ENCODE measurements at regions not wholly inside any gene's neighbourhood (a gene's known extent, or its start where the extent isn't known, plus 50 kb on each side); places are given as distances from the start of the nearest gene placed in this dataset.

GRCh38 chr5:8290721-8291120 lies 421.8 kb downstream of the MTRR start:
- Histone ChIP-seq H3K4me3 (ENCODE audit: low read depth in 1 of 2, low read length in 2 of 2) (no peak overlapping the region), H3K9me3 (ENCODE audit: control insufficient read depth in 2 of 2, insufficient read depth in 1 of 2, low read depth in 1 of 2, low read length in 1 of 2) (peaks cover 0 to 3% of the 10 kb centered on the region in 2 donors), H3K27me3 (ENCODE audit: control insufficient read depth in 1 of 2, insufficient read depth in 2 of 2, low read length in 2 of 2) (no peaks in the 10 kb centered on the region), H3K4me1 (ENCODE audit: control insufficient read depth in 2 of 2, insufficient read depth in 2 of 2, low read length in 1 of 2) (no peaks in the 10 kb centered on the region), H3K36me3 (ENCODE audit: control insufficient read depth in 2 of 2, insufficient read depth in 2 of 2, low read length in 1 of 2) (no peaks in the 10 kb centered on the region), H3K27ac (ENCODE audit: low read depth in 2 of 2, low read length in 1 of 2) (no peak overlapping the region)
- 82 to 87% methylated on average over 2 of the region's 2 CpGs for WGBS, 2 donors

DNA sequence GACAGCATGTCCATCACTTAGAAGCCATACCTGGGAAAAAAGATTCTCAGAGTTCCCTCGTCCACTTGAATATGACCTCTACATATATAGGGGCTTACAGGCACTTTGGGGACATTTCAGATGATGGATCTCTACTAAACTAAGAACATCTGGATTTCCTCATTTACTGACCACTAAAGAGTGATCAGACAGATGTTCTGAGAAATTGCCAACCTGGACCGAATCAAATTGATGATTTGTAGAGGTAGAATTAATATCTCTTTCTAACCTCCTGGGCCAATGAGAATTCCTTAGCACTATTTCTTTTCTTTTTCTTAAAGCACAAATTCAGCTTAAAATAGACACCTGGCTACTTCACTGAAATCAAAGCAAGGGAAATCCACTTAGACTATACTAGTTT lies 422.7 kb downstream of the MTRR start:
- H3K9me3 ChIP-seq (ENCODE audit: control insufficient read depth in 2 of 2, insufficient read depth in 1 of 2, low read depth in 1 of 2, low read length in 1 of 2), result peaks cover 0 to 3% of the 10 kb centered on the region in 2 donors
- H3K4me3 ChIP-seq (ENCODE audit: low read depth in 1 of 2, low read length in 2 of 2), result no peak overlapping the region
- WGBS, 2 donors, result 83 to 84% methylated on average over 2 of the region's 2 CpGs
- no peaks in the 10 kb centered on the region for H3K27me3 ChIP-seq (ENCODE audit: control insufficient read depth in 1 of 2, insufficient read depth in 2 of 2, low read length in 2 of 2)
- H3K4me1 ChIP-seq (ENCODE audit: control insufficient read depth in 2 of 2, insufficient read depth in 2 of 2, low read length in 1 of 2), result no peaks in the 10 kb centered on the region
- no peaks in the 10 kb centered on the region for H3K36me3 ChIP-seq (ENCODE audit: control insufficient read depth in 2 of 2, insufficient read depth in 2 of 2, low read length in 1 of 2)
- no peak overlapping the region for H3K27ac ChIP-seq (ENCODE audit: low read depth in 2 of 2, low read length in 1 of 2)

- no peaks in the 10 kb centered on the region for H3K4me1 ChIP-seq (ENCODE audit: control insufficient read depth in 2 of 2, insufficient read depth in 2 of 2, low read length in 1 of 2)
- no peaks in the 10 kb centered on the region for H3K36me3 ChIP-seq (ENCODE audit: control insufficient read depth in 2 of 2, insufficient read depth in 2 of 2, low read length in 1 of 2)
- no peak overlapping the region for H3K4me3 ChIP-seq (ENCODE audit: low read depth in 1 of 2, low read length in 2 of 2)
- no peaks in the 10 kb centered on the region for H3K9me3 ChIP-seq (ENCODE audit: control insufficient read depth in 2 of 2, insufficient read depth in 1 of 2, low read depth in 1 of 2, low read length in 1 of 2)
- no peak overlapping the region for H3K27ac ChIP-seq (ENCODE audit: low read depth in 2 of 2, low read length in 1 of 2)
- no peaks in the 10 kb centered on the region for H3K27me3 ChIP-seq (ENCODE audit: control insufficient read depth in 1 of 2, insufficient read depth in 2 of 2, low read length in 2 of 2)
- WGBS, 2 donors, result 46 to 53% methylated on average over 1 of the region's 1 CpG
These were observed 426.2 kb downstream of the MTRR start for GRCh38 chr5:8295141-8295540.

- Histone ChIP-seq H3K9me3 (ENCODE audit: control insufficient read depth in 2 of 2, insufficient read depth in 1 of 2, low read depth in 1 of 2, low read length in 1 of 2) (no peaks in the 10 kb centered on the region), H3K27me3 (ENCODE audit: control insufficient read depth in 1 of 2, insufficient read depth in 2 of 2, low read length in 2 of 2) (no peaks in the 10 kb centered on the region), H3K36me3 (ENCODE audit: control insufficient read depth in 2 of 2, insufficient read depth in 2 of 2, low read length in 1 of 2) (no peaks in the 10 kb centered on the region), H3K4me3 (ENCODE audit: low read depth in 1 of 2, low read length in 2 of 2) (no peak overlapping the region), H3K27ac (ENCODE audit: low read depth in 2 of 2, low read length in 1 of 2) (no peak overlapping the region), H3K4me1 (ENCODE audit: control insufficient read depth in 2 of 2, insufficient read depth in 2 of 2, low read length in 1 of 2) (no peaks in the 10 kb centered on the region)
- 72 to 74% methylated on average over 1 of the region's 1 CpG for WGBS, 2 donors
These were observed 430.8 kb downstream of the MTRR start for GRCh38 chr5:8299716-8300115.

- Histone ChIP-seq H3K9me3 (ENCODE audit: control insufficient read depth in 2 of 2, insufficient read depth in 1 of 2, low read depth in 1 of 2, low read length in 1 of 2) (peaks cover 0 to 11% of the 10 kb centered on the region in 2 donors), H3K4me1 (ENCODE audit: control insufficient read depth in 2 of 2, insufficient read depth in 2 of 2, low read length in 1 of 2) (no peaks in the 10 kb centered on the region), H3K36me3 (ENCODE audit: control insufficient read depth in 2 of 2, insufficient read depth in 2 of 2, low read length in 1 of 2) (no peaks in the 10 kb centered on the region), H3K27me3 (ENCODE audit: control insufficient read depth in 1 of 2, insufficient read depth in 2 of 2, low read length in 2 of 2) (no peaks in the 10 kb centered on the region), H3K4me3 (ENCODE audit: low read depth in 1 of 2, low read length in 2 of 2) (no peak overlapping the region), H3K27ac (ENCODE audit: low read depth in 2 of 2, low read length in 1 of 2) (no peak overlapping the region)
- WGBS, 2 donors, result 73 to 79% methylated on average over 2 of the region's 2 CpGs
These were observed 435.4 kb downstream of the MTRR start for GRCh38 chr5:8304341-8304740.

DNA sequence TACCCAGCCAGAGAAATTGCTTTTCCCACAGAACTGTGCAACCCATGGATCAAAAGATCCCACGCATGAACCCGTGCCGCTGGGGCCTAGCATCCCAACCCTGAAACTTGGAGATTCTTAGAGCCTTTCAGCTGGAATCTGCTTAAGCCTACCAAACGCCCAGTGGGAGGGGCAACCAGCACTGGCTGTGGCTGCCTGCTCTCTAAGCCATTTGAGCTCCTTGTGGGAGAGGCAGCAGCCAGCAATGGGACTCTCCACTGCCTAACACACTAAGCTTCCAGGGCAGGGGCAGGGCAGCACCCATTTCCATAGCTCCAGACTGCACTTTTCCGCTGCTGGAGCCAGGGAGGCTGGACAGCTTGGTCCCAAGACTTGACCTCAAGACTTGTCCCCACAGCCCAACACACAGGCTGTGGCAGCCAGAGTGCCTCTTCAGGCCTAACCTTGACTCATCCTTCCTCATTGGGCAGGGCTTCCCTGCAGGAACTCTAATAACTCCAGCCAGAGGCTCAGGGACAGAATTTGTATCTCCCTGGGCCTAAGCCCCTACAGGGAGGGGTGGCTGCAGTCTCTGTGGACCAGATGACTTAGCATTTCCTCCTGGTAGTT lies 437.4 kb downstream of the MTRR start:
- Histone ChIP-seq H3K36me3 (ENCODE audit: control insufficient read depth in 2 of 2, insufficient read depth in 2 of 2, low read length in 1 of 2) (no peaks in the 10 kb centered on the region), H3K9me3 (ENCODE audit: control insufficient read depth in 2 of 2, insufficient read depth in 1 of 2, low read depth in 1 of 2, low read length in 1 of 2) (peaks cover 0 to 11% of the 10 kb centered on the region in 2 donors), H3K4me1 (ENCODE audit: control insufficient read depth in 2 of 2, insufficient read depth in 2 of 2, low read length in 1 of 2) (no peaks in the 10 kb centered on the region), H3K27me3 (ENCODE audit: control insufficient read depth in 1 of 2, insufficient read depth in 2 of 2, low read length in 2 of 2) (no peaks in the 10 kb centered on the region), H3K27ac (ENCODE audit: low read depth in 2 of 2, low read length in 1 of 2) (no peak overlapping the region), H3K4me3 (ENCODE audit: low read depth in 1 of 2, low read length in 2 of 2) (no peak overlapping the region)
- WGBS, 2 donors, result 81% methylated on average over 5 of the region's 5 CpGs

GRCh38 chr5:8314965-8315364 lies 446.0 kb downstream of the MTRR start:
- Histone ChIP-seq H3K4me3 (ENCODE audit: low read depth in 1 of 2, low read length in 2 of 2) (no peak overlapping the region), H3K4me1 (ENCODE audit: control insufficient read depth in 2 of 2, insufficient read depth in 2 of 2, low read length in 1 of 2) (no peaks in the 10 kb centered on the region), H3K27me3 (ENCODE audit: control insufficient read depth in 1 of 2, insufficient read depth in 2 of 2, low read length in 2 of 2) (no peaks in the 10 kb centered on the region), H3K9me3 (ENCODE audit: control insufficient read depth in 2 of 2, insufficient read depth in 1 of 2, low read depth in 1 of 2, low read length in 1 of 2) (peaks cover 0 to 2% of the 10 kb centered on the region in 2 donors), H3K27ac (ENCODE audit: low read depth in 2 of 2, low read length in 1 of 2) (no peak overlapping the region), H3K36me3 (ENCODE audit: control insufficient read depth in 2 of 2, insufficient read depth in 2 of 2, low read length in 1 of 2) (no peaks in the 10 kb centered on the region)
- 50 to 58% methylated on average over 3 of the region's 3 CpGs for WGBS, 2 donors

DNA sequence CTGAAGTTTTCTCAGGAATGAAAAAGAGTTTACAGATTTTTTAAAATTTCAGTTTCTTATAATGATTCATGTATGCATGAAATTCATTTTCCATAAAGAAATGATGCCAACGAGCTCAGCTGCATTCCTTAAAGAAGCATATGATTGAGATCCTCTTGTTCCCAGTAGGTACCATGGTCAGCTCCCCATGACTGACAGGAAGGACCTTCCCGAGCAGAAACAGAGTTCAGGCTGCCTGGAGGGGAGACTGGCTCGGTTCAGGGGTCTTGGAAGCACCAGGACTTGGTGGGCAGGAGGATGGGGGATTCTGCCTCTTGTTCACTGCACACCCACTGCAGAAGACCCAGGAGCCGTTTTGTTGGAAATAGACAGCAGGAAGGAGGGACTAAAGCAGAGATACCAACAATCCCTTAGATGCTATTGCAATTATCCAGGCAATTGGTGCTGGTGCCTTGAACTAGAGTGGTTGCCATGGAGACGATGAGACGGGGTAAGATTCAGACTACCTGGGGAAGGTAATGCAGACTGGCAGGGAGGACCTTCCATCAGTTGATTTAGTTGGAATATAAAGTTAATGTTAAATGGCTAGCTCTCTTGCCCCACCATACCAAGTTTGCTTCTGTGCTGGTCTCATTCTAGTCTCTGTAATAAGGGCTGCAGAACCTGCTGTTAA lies 447.8 kb downstream of the MTRR start:
- H3K4me3 ChIP-seq (ENCODE audit: low read depth in 1 of 2, low read length in 2 of 2), result no peak overlapping the region
- H3K36me3 ChIP-seq (ENCODE audit: control insufficient read depth in 2 of 2, insufficient read depth in 2 of 2, low read length in 1 of 2), result no peaks in the 10 kb centered on the region
- no peaks in the 10 kb centered on the region for H3K27me3 ChIP-seq (ENCODE audit: control insufficient read depth in 1 of 2, insufficient read depth in 2 of 2, low read length in 2 of 2)
- H3K4me1 ChIP-seq (ENCODE audit: control insufficient read depth in 2 of 2, insufficient read depth in 2 of 2, low read length in 1 of 2), result no peaks in the 10 kb centered on the region
- WGBS, 2 donors, result 33 to 35% methylated on average over 6 of the region's 6 CpGs
- no peak overlapping the region for H3K27ac ChIP-seq (ENCODE audit: low read depth in 2 of 2, low read length in 1 of 2)
- H3K9me3 ChIP-seq (ENCODE audit: control insufficient read depth in 2 of 2, insufficient read depth in 1 of 2, low read depth in 1 of 2, low read length in 1 of 2), result peaks cover 0 to 2% of the 10 kb centered on the region in 2 donors

GRCh38 chr5:8317335-8317734 lies 448.4 kb downstream of the MTRR start:
- WGBS, 2 donors, result 87 to 90% methylated on average over 6 of the region's 6 CpGs
- H3K4me3 ChIP-seq (ENCODE audit: low read depth in 1 of 2, low read length in 2 of 2), result no peak overlapping the region
- H3K36me3 ChIP-seq (ENCODE audit: control insufficient read depth in 2 of 2, insufficient read depth in 2 of 2, low read length in 1 of 2), result no peaks in the 10 kb centered on the region
- no peak overlapping the region for H3K27ac ChIP-seq (ENCODE audit: low read depth in 2 of 2, low read length in 1 of 2)
- H3K9me3 ChIP-seq (ENCODE audit: control insufficient read depth in 2 of 2, insufficient read depth in 1 of 2, low read depth in 1 of 2, low read length in 1 of 2), result peaks cover 0 to 2% of the 10 kb centered on the region in 2 donors
- H3K4me1 ChIP-seq (ENCODE audit: control insufficient read depth in 2 of 2, insufficient read depth in 2 of 2, low read length in 1 of 2), result no peaks in the 10 kb centered on the region
- H3K27me3 ChIP-seq (ENCODE audit: control insufficient read depth in 1 of 2, insufficient read depth in 2 of 2, low read length in 2 of 2), result no peaks in the 10 kb centered on the region

DNA sequence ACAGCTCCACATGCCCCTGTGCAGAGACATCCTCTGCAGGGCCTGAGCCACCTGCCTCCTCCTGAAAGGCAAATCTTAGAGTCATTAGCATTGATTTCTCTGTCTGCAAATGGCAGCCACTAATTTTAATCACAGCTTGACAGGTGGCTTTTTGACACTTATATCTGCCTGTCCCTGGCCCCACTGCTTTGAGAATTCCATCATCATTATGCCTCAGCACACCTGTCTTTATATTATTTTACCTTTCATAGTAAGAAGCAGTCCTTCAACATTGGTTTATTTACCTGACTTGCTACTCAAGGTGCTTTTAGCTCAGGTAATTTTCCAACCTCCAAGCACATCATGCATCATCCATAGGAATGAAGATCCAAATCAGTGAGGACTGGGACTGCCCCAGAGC lies 451.3 kb downstream of the MTRR start:
- no peaks in the 10 kb centered on the region for H3K4me1 ChIP-seq (ENCODE audit: control insufficient read depth in 2 of 2, insufficient read depth in 2 of 2, low read length in 1 of 2)
- no peak overlapping the region for H3K27ac ChIP-seq (ENCODE audit: low read depth in 2 of 2, low read length in 1 of 2)

More for the DNA sequence above, 451.3 kb downstream of the MTRR start:
- Histone ChIP-seq H3K36me3 (ENCODE audit: control insufficient read depth in 2 of 2, insufficient read depth in 2 of 2, low read length in 1 of 2) (no peaks in the 10 kb centered on the region), H3K9me3 (ENCODE audit: control insufficient read depth in 2 of 2, insufficient read depth in 1 of 2, low read depth in 1 of 2, low read length in 1 of 2) (peaks cover 0 to 2% of the 10 kb centered on the region in 2 donors), H3K27me3 (ENCODE audit: control insufficient read depth in 1 of 2, insufficient read depth in 2 of 2, low read length in 2 of 2) (no peaks in the 10 kb centered on the region), H3K4me3 (ENCODE audit: low read depth in 1 of 2, low read length in 2 of 2) (no peak overlapping the region)
